Neural cell (in vitro differentiated cells): ENCODE measurements at regions not wholly inside any gene's neighbourhood (a gene's known extent, or its start where the extent isn't known, plus 50 kb on each side); places are given as distances from the start of the nearest gene placed in this dataset.

Experiments
- H2AFZ ChIP-seq: fragments of 200-600, 300-800 bp; sonication (generic), shearing (Covaris generic); 2 replicates; pipeline ENCODE4 v1.6.0; 2014; ENCODE audit warnings: low read depth, mild to moderate bottlenecking, antibody characterized with exemption, low read length, moderate library complexity
- H3F3A ChIP-seq: fragments of 200-600 bp; shearing (Covaris generic); 2 replicates; pipeline ENCODE4 v1.6.1; 2016; ENCODE audit warnings: mild to moderate bottlenecking, moderate library complexity, mixed read lengths, antibody characterized with exemption, low read length; ENCODE audit not compliant: insufficient read depth, poor library complexity, severe bottlenecking
- H3K27ac ChIP-seq: fragments of 200-600, 300-800 bp; sonication (generic), shearing (Covaris generic); 2 replicates; pipeline ENCODE4 v1.5.1; 2014; ENCODE audit warnings: mild to moderate bottlenecking, low read length, moderate library complexity
- H3K27me3 ChIP-seq: fragments of 300-800, 200-600 bp; sonication (generic), shearing (Covaris generic); 2 replicates; pipeline ENCODE4 v1.6.0; 2014; ENCODE audit warnings: mild to moderate bottlenecking, low read depth, low read length, moderate library complexity; ENCODE audit not compliant: insufficient read depth
- H3K36me3 ChIP-seq: fragments of 300-800, 200-600 bp; sonication (generic), shearing (Covaris generic); 2 replicates; pipeline ENCODE4 v1.5.1; 2014; ENCODE audit warnings: mild to moderate bottlenecking, antibody characterized with exemption, low read length, moderate library complexity; ENCODE audit not compliant: insufficient read depth
- H3K4me2 ChIP-seq: fragments of 300-800, 200-600 bp; sonication (generic), shearing (Covaris generic); 2 replicates; pipeline ENCODE4 v1.6.0; 2014; ENCODE audit warnings: mild to moderate bottlenecking, low read length
- H3K4me3 ChIP-seq: fragments of 300-800, 200-600 bp; sonication (generic), shearing (Covaris generic); 2 replicates; pipeline ENCODE4 v1.5.1; 2014; ENCODE audit warnings: mild to moderate bottlenecking, low read length, moderate library complexity
- H3K79me2 ChIP-seq: fragments of 200-600 bp; shearing (Covaris generic); replicated peaks from 2 replicates; pipeline ENCODE4 v1.6.0; 2014; ENCODE audit warnings: mild to moderate bottlenecking, low read length, moderate library complexity; ENCODE audit not compliant: insufficient read depth
- H3K9ac ChIP-seq: fragments of 300-800, 200-600 bp; sonication (generic), shearing (Covaris generic); 2 replicates; pipeline ENCODE4 v1.6.1; 2016; ENCODE audit warnings: mild to moderate bottlenecking, low read length, mixed read lengths
- H3K9me2 ChIP-seq: fragments of 200-600 bp; shearing (Covaris generic); 2 replicates; pipeline ENCODE4 v1.6.1; 2016; ENCODE audit warnings: mild to moderate bottlenecking, low read length, mixed read lengths; ENCODE audit not compliant: insufficient read depth
- H3K9me3 ChIP-seq: fragments of 200-600, 300-800 bp; sonication (generic), shearing (Covaris generic); 2 replicates; pipeline ENCODE4 v1.6.1; 2016; ENCODE audit warnings: mild to moderate bottlenecking, mixed run types, low read length, moderate library complexity, mixed read lengths
- H4K20me1 ChIP-seq: fragments of 200-600 bp; shearing (Covaris generic); 2 replicates; pipeline ENCODE4 v1.6.1; 2016; ENCODE audit warnings: mild to moderate bottlenecking, mixed run types; ENCODE audit not compliant: insufficient read depth
- EP300 ChIP-seq: fragments of 450-650 bp; conservative IDR thresholded peaks from 2 replicates; pipeline ENCODE4 v1.6.1; 2014; ENCODE audit warnings: antibody characterized with exemption, mild to moderate bottlenecking, moderate library complexity; ENCODE audit not compliant: poor library complexity, severe bottlenecking
- EZH2 ChIP-seq: fragments of 200-600, 300-800 bp; shearing (Covaris generic), sonication (generic); IDR thresholded peaks from 2 replicates; pipeline ENCODE4 v1.6.1; 2014; ENCODE audit warnings: antibody characterized with exemption, low read length, borderline replicate concordance, mild to moderate bottlenecking; ENCODE audit not compliant: insufficient read depth, poor library complexity, severe bottlenecking
- MXI1 ChIP-seq: fragments of 450-650 bp; conservative IDR thresholded peaks from 2 replicates; pipeline ENCODE4 v1.6.1; 2014; ENCODE audit warnings: antibody characterized with exemption, mild to moderate bottlenecking; ENCODE audit not compliant: poor library complexity, severe bottlenecking
- POLR2AphosphoS5 ChIP-seq: IDR thresholded peaks from 2 replicates; pipeline ENCODE4 v1.6.1; 2012
- RAD21 ChIP-seq: fragments of 450-650 bp; conservative IDR thresholded peaks from 2 replicates; pipeline ENCODE4 v1.6.1; 2014; ENCODE audit warnings: antibody characterized with exemption, mild to moderate bottlenecking, moderate library complexity
- REST ChIP-seq: IDR thresholded peaks from 2 replicates; pipeline ENCODE4 v1.6.1; 2012; ENCODE audit warnings: borderline replicate concordance
- SMC3 ChIP-seq: fragments of 450-650 bp; conservative IDR thresholded peaks from 2 replicates; pipeline ENCODE4 v1.6.1; 2014; ENCODE audit warnings: antibody characterized with exemption, mild to moderate bottlenecking, moderate library complexity; ENCODE audit not compliant: poor library complexity
- TAF1 ChIP-seq: IDR thresholded peaks from 2 replicates; pipeline ENCODE4 v1.6.1; 2012; ENCODE audit warnings: low read depth
- TF ChIP-seq, protein P1 (sequence below): fragments of 450-650 bp; IDR thresholded peaks from 2 replicates; pipeline ENCODE4 v1.5.1; 2014; ENCODE audit warnings: antibody characterized with exemption, mild to moderate bottlenecking, moderate library complexity; ENCODE audit not compliant: poor library complexity, severe bottlenecking

DNA sequence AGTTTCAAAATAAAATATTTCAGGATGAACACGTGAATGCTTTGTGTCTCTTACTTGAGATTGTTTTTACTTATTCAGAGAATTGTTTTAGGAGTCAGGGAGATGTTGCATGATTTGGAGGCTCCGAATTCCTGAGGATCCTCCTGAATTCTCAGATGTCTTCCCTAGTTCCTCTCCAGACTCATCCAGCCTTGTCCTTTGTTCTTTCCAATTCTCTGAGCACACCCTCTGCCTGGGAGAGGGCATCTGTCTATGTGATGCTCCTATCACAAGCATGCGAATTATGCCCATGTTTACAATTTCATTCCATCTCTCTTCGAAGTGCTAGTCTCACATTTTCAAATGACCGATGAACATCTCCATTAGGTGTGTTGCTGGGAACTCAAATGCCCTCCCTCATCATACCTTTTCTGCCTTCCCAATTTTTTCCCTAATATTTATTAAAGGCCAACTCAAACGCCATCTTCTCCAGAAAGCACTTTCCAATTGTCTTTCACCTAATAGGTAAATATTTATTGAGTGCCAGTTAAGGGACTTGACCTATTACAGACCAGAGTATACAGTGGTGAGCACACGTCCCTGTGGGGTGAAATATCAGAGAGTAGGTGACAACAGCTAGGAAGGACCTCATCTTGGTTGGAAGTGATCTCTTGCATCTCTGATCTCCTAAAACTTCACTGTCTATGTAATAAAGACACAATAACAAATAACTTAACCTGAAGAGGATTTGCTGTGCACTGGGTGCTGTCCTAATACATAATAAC is 64.4 kb downstream of the ARF6 start:
- TF ChIP-seq REST (no peak), SMC3 (no peak), EZH2 (no peak), TAF1 (no peak), POLR2AphosphoS5 (no peak), EP300 (no peak), MXI1 (no peak), RAD21 (no peak)
- TF ChIP-seq, protein P1, sequence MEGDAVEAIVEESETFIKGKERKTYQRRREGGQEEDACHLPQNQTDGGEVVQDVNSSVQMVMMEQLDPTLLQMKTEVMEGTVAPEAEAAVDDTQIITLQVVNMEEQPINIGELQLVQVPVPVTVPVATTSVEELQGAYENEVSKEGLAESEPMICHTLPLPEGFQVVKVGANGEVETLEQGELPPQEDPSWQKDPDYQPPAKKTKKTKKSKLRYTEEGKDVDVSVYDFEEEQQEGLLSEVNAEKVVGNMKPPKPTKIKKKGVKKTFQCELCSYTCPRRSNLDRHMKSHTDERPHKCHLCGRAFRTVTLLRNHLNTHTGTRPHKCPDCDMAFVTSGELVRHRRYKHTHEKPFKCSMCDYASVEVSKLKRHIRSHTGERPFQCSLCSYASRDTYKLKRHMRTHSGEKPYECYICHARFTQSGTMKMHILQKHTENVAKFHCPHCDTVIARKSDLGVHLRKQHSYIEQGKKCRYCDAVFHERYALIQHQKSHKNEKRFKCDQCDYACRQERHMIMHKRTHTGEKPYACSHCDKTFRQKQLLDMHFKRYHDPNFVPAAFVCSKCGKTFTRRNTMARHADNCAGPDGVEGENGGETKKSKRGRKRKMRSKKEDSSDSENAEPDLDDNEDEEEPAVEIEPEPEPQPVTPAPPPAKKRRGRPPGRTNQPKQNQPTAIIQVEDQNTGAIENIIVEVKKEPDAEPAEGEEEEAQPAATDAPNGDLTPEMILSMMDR = no peak
- no peak overlapping the region for H2AFZ ChIP-seq
- H3K4me2 ChIP-seq = no peak overlapping the region
- H3K79me2 ChIP-seq = no peaks in the 10 kb centered on the region
- no peaks in the 10 kb centered on the region for H4K20me1 ChIP-seq
- H3K27me3 ChIP-seq = no peaks in the 10 kb centered on the region
- H3K9me2 ChIP-seq = no peaks in the 10 kb centered on the region
- H3F3A ChIP-seq = no peaks in the 10 kb centered on the region
- no peaks in the 10 kb centered on the region for H3K36me3 ChIP-seq
- no peak overlapping the region for H3K9ac ChIP-seq
- no peak overlapping the region for H3K4me3 ChIP-seq
- H3K27ac ChIP-seq = no peak overlapping the region
- H3K9me3 ChIP-seq = no peaks in the 10 kb centered on the region

DNA sequence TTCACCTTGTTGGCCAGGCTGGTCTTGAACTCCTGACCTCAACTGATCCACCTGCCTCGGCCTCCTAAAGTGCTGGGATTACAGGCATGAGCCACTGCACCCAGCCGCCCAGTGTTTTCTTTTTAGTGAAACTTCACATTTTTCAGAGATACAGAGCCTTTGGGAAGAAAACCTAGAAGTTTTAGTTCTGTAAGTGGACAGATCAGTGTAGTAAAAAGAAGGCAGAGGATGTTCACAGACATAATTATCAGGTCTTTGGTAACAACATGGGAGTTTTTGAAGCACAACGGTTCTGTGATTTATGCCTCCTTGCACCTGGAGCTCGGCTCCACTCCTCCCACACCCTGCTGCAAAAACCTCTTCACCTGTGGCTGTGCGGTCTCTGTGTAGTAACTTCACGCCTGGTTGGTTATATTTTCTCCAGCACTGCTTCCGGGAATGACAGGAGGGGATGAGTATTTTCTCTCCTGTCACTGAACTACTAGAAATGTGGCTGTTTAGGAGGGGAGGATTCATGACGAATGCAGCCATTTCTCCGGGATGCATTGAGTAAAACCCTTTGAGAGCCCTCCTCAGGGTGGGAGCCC is 67.0 kb downstream of the ARF6 start:
- Histone ChIP-seq H3F3A (no peaks in the 10 kb centered on the region), H3K36me3 (no peaks in the 10 kb centered on the region), H2AFZ (no peak overlapping the region), H3K9ac (no peak overlapping the region), H3K79me2 (no peaks in the 10 kb centered on the region), H3K9me2 (no peaks in the 10 kb centered on the region), H3K9me3 (no peaks in the 10 kb centered on the region), H4K20me1 (no peaks in the 10 kb centered on the region), H3K27ac (no peak overlapping the region), H3K4me2 (no peak overlapping the region), H3K4me3 (no peak overlapping the region), H3K27me3 (no peaks in the 10 kb centered on the region)
- TF ChIP-seq EZH2 = no peak
- no peak for TF ChIP-seq TAF1
- no peak for TF ChIP-seq EP300
- no peak for TF ChIP-seq MXI1
